Mammary epithelial cell (primary cell): ENCODE measurements at regions not wholly inside any gene's neighbourhood (a gene's known extent, or its start where the extent isn't known, plus 50 kb on each side); places are given as distances from the start of the nearest gene placed in this dataset.

Experiments used
- CTCF ChIP-seq, 2 donors: IDR thresholded peaks in 1 of 2; conservative IDR thresholded peaks in 1 of 2; 2 replicates each; pipeline ENCODE4 v1.5.1; 2011 to 2012; ENCODE audit warnings: inconsistent platforms in 2 of 2, low read length in 2 of 2, mild to moderate bottlenecking in 2 of 2, control low read depth in 1 of 2, low read depth in 1 of 2; ENCODE audit not compliant: insufficient read depth in 1 of 2; ENCODE audit errors: extremely low read depth in 1 of 2
- EZH2 ChIP-seq: IDR thresholded peaks from 2 replicates; pipeline ENCODE4 v1.6.1; 2012; ENCODE audit warnings: low read length, inconsistent platforms, borderline replicate concordance

GRCh38 chrX:39856472-39857121, 241.2 kb downstream of the BCOR start:
- TF ChIP-seq CTCF (conservative IDR thresholded peaks at IDR 0.05 in 1 of 2, IDR thresholded peaks at IDR 0.05 in 1 of 2; ENCODE audit: extremely low read depth in 1 of 2, insufficient read depth in 1 of 2, low read depth in 1 of 2, low read length in 2 of 2) (no peak), EZH2 (no peak)
